ENCODE measurements at regions not wholly inside any gene's neighbourhood (a gene's known extent, or its start where the extent isn't known, plus 50 kb on each side); places are given as distances from the start of the nearest gene placed in this dataset.

DNA sequence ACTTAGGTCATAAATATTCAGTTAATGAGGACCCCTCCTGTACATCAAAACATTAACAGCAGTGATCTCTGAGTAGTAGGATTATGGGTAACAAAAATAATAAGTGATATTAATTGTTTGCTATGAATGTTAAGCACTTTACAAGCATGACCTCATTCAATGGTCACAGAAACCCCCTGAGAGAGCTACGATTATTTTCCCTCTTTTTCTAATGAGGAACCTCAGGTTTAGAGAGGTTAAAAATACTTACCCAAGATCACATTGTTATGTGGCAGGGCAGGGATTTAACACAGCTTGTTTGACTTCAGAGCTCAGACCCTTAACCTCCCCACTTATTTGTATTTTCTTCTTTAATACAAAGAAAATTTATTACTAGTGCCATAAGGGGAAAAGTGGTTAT lies 228.2 kb downstream of the TBL1XR1 start:
- FAIRE-seq: no peak

- no peak for FAIRE-seq
Measured at GRCh38 chr3:176968631-176969030, 228.7 kb downstream of the TBL1XR1 start.

- no peak for FAIRE-seq
Measured at GRCh38 chr3:176967522-176967921, 229.8 kb downstream of the TBL1XR1 start.

DNA sequence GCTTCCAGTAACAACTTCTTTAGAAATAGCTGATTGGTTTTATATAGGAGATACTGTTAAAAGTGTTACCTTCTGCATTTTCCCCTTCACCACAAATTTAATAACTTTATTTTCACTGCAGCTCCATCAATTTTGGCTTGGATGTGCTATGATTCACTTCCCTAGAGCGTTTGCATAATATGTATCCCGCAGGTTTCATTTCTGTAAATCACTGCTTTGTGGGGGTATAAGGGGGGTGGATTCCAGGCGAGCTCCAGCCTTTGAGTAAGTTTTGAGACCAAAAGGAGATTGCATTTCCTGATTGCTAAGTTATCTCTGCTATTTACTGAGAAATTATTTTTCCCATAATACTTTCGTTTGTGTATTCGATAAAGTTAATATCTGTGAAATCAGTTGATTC lies 232.6 kb downstream of the TBL1XR1 start:
- no peak for FAIRE-seq

- FAIRE-seq: no peak
Measured at GRCh38 chr3:176961916-176962315, 235.4 kb downstream of the TBL1XR1 start.

DNA sequence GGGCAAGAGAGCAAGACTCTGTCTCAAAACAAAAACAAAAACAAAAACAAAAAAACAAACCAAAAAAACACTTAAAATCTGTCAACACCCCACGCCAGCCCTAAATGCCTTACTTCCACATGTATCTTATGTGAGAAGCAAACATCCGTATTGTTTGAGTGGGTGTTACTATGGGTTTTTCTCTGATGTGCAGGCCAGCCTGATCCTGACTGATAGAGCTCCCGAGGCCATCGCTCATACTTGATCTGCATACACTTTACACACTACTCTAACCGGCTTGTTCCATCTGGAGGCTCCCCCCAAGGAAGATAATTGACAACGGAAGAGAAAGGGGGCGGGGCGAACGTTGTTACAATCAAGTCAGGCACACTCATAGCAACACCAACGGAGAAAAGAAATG lies 237.4 kb downstream of the TBL1XR1 start:
- FAIRE-seq: no peak

DNA sequence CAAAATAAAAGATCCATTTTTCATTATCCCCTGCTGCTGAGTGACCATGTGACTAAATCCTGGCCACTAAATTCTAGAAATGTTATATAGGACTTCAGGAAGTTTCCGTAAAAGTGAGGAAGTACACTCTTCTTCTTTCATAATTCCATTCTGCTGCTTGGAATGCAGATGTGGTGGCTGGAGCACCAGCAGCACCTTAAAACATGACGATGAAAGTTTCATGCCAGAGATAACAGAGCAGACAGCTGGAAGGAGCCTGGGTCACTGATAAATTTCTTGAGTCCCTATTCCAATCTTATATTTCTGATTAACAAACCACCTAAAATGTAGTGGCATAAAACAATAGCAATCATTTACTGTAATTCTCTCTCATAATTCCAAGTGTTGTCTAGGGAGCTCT lies 238.7 kb downstream of the TBL1XR1 start:
- FAIRE-seq: no peak

GRCh38 chr3:176954517-176954916 lies 242.8 kb downstream of the TBL1XR1 start:
- FAIRE-seq: no peak

GRCh38 chr3:176953106-176954060 lies 243.9 kb downstream of the TBL1XR1 start:
- FAIRE-seq: no peak

DNA sequence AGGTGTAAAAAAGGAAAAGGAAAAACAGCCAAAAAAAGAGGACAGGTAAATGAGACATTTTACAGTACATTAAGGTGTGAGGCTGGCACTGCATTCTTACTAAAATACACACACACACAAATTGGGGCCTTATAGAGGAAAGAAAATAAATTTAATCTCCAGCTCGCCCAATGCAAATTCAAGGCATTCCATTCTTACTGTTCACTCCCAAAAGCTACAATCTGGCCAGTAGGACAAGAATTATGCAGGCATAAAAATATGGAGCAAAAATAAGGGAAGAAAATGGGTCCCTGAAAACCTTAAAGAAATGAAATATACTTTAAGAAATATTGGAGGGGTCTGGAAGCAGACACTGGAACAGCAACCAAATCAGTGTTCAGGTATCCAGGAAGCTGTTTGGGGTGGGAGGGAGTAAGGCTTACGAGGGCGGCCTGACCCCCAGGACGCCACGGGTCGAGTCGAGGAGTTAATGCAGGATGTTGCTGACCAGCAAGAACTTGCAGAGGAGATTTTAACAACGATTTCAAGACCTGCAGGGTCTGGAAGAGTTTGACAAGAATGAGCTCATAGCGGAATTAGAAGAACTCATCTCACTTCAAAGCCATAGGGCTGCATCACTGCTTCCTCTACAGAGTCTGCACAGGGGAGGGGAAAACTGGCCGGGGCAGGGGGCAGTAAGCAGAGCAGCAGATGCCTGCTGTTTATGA lies 245.5 kb downstream of the TBL1XR1 start:
- FAIRE-seq: no peak

GRCh38 chr3:176951144-176951543 lies 246.1 kb downstream of the TBL1XR1 start:
- FAIRE-seq: no peak

DNA sequence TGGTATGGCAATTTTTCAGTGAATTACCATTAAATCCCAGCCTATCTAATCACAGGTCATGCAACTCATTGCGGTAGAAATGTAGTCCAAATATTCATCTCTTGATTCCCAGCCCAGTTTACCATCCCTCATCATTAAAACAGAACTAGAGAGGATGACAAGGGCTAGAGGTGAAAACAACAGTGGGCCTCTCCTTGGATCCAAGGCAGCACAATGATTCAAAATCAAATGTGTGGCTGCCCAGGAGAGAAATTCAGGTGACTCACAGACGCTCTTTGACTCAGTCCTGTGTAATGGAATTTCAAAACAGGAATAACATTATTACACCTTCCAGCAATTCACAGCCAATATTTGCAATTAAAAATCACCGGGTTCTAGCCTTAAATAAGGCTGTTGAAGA lies 246.5 kb downstream of the TBL1XR1 start:
- FAIRE-seq: no peak

GRCh38 chr3:176948151-176948550 lies 249.1 kb downstream of the TBL1XR1 start:
- FAIRE-seq: no peak

GRCh38 chr3:176946202-176946601 lies 251.1 kb downstream of the TBL1XR1 start:
- FAIRE-seq: no peak

GRCh38 chr3:176942305-176942704 lies 255.0 kb downstream of the TBL1XR1 start:
- FAIRE-seq: no peak

GRCh38 chr3:176941689-176942088 lies 255.6 kb downstream of the TBL1XR1 start:
- FAIRE-seq: no peak

GRCh38 chr3:176939022-176939817 lies 258.1 kb downstream of the TBL1XR1 start:
- FAIRE-seq: peak; percentile 64

DNA sequence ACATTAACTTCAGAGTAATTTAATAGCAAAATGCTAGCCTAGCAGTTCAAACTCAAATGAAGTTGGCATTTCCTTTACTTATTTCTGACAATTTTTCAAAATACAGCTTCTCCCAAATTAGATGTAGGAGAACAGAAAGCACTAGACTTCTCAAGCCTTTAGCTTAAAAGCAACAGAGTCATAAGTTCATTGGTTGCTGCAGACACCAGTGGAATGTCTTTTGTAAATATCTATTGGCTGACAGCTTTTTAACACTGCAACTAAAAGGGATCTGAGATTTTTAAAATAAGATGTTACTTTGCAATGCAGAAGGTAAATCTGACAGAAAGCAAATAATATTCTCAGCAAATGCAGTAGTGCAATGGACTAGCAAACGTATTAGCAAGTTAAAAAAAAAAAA lies 259.3 kb downstream of the TBL1XR1 start:
- no peak for FAIRE-seq

GRCh38 chr3:176937541-176937940 lies 259.7 kb downstream of the TBL1XR1 start:
- no peak for FAIRE-seq

GRCh38 chr3:176935194-176935888 lies 261.9 kb downstream of the TBL1XR1 start:
- no peak for FAIRE-seq

DNA sequence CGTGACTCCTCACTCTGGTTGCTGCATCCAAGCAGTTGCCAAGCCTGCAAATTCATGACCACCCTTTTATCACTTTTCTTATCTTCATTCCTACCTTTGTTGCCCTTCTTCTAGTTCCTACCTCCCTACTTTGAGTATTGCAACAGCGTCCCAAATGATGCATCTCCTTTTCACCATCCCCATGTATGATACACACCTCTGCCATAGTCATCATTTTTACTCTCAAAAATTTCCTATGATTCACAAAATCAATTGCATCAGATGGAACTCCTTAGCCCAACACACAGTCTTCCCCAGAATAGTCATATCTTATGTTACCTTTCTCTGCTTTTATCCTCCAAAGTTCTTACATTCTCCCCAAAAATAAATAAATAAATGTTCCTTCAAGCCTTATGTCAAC lies 262.6 kb downstream of the TBL1XR1 start:
- FAIRE-seq: no peak

DNA sequence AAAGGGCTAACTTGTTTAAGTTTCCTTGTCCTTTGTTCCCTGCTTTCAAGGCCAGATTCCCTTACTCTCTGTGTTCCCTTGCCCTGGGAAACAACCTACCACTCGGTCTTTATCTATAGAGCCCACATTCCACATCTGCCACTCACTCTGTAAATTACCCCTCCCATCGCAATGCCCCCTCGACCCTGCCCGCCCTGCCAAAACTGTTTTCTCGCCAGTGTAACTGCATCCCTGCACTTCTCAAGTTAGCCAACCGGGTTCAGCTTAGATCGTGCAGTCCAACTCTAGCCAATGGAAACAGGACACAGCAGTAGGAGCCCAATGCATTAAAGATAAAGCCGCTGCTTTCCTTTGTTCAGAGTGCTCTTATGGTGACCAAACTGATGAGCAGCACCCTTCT lies 263.6 kb downstream of the TBL1XR1 start:
- FAIRE-seq: no peak

- no peak for FAIRE-seq
Measured at GRCh38 chr3:176932433-176932832, 264.8 kb downstream of the TBL1XR1 start.

Measured in colon (tissue), 2 donors.